ENCODE measurements at regions not wholly inside any gene's neighbourhood (a gene's known extent, or its start where the extent isn't known, plus 50 kb on each side); places are given as distances from the start of the nearest gene placed in this dataset.

GRCh38 chr3:70658513-70659310 is 346.3 kb upstream of the MDFIC2 start:
- Mint-ChIP-seq H3K4me3 (no peak overlapping the region), H3K27me3 (ENCODE audit: low read depth in 3 of 3) (peaks cover 0 to 6% (median 3%) of the 10 kb centered on the region in 3 donors), H3K4me1 (no peaks in the 10 kb centered on the region), H3K27ac (no peak overlapping the region), H3K9me3 (peaks cover 0 to 8% (median 3%) of the 10 kb centered on the region in 7 donors), H3K36me3 (no peaks in the 10 kb centered on the region)
- no peak for DNase-seq
- TF ChIP-seq CTCF (IDR thresholded peaks at IDR 0.05) = no peak
- Histone ChIP-seq H3K9ac (ENCODE audit: insufficient read depth, low read length, poor library complexity, severe bottlenecking) (no peak overlapping the region), H3K4me1 (ENCODE audit: control insufficient read depth in 1 of 2, insufficient read depth in 2 of 2, low read length in 2 of 2) (no peaks in the 10 kb centered on the region), H3K27me3 (ENCODE audit: control insufficient read depth in 2 of 2, insufficient read depth in 2 of 2, low read length in 2 of 2) (no peaks in the 10 kb centered on the region), H4K20me1 (ENCODE audit: insufficient read depth, low read length) (no peaks in the 10 kb centered on the region), H3K36me3 (replicated peaks in 1 of 2; ENCODE audit: control insufficient read depth in 1 of 2, insufficient read depth in 2 of 2, low read length in 2 of 2) (no peaks in the 10 kb centered on the region), H3K4me3 (replicated peaks in 1 of 3; ENCODE audit: low read depth in 2 of 3, low read length in 3 of 3) (no peak overlapping the region), H3K4me2 (replicated peaks; ENCODE audit: extremely low read depth, low read length, poor library complexity, severe bottlenecking) (no peak overlapping the region), H3K79me2 (ENCODE audit: insufficient read depth, low read length) (no peaks in the 10 kb centered on the region), H2AFZ (ENCODE audit: insufficient read depth, low read depth, low read length, poor library complexity, severe bottlenecking) (no peak overlapping the region), H3K27ac (ENCODE audit: low read depth in 1 of 2, low read length in 2 of 2) (no peak overlapping the region), H3K9me3 (replicated peaks in 1 of 2; ENCODE audit: control insufficient read depth in 1 of 2, insufficient read depth in 1 of 2, low read length in 2 of 2) (no peaks in the 10 kb centered on the region)
- intact Hi-C loops (cut with micrococcal nuclease) = loop anchor here in 1 of 2 donors (10.0 kb wide), 1 partner anchor 246 kb away; no protein-coding TSS in a partner anchor
- WGBS (ENCODE audit: insufficient coverage) = 83% methylated on average over 5 of the region's 11 CpGs

- H3K27me3 Mint-ChIP-seq (ENCODE audit: low read depth in 3 of 3) = peaks cover 0 to 6% (median 5%) of the 10 kb centered on the region in 3 donors
- no peak overlapping the region for H3K27ac Mint-ChIP-seq
- H3K27ac ChIP-seq (ENCODE audit: low read depth in 1 of 2, low read length in 2 of 2) = no peak overlapping the region
- no peaks in the 10 kb centered on the region for H3K4me1 Mint-ChIP-seq
- no peak overlapping the region for H3K4me3 Mint-ChIP-seq
- 75% methylated on average over 1 of the region's 2 CpGs for WGBS (ENCODE audit: insufficient coverage)
- intact Hi-C loops (cut with micrococcal nuclease) = loop anchor here in 1 of 2 donors (10.0 kb wide), 1 partner anchor 247 kb away; no protein-coding TSS in a partner anchor
- no peak overlapping the region for H2AFZ ChIP-seq (ENCODE audit: insufficient read depth, low read depth, low read length, poor library complexity, severe bottlenecking)
- no peaks in the 10 kb centered on the region for H3K36me3 Mint-ChIP-seq
- no peak overlapping the region for H3K9ac ChIP-seq (ENCODE audit: insufficient read depth, low read length, poor library complexity, severe bottlenecking)
- DNase-seq = no peak
- no peaks in the 10 kb centered on the region for H4K20me1 ChIP-seq (ENCODE audit: insufficient read depth, low read length)
- TF ChIP-seq CTCF (IDR thresholded peaks at IDR 0.05) = no peak
- H3K36me3 ChIP-seq (replicated peaks in 1 of 2; ENCODE audit: control insufficient read depth in 1 of 2, insufficient read depth in 2 of 2, low read length in 2 of 2) = no peaks in the 10 kb centered on the region
- no peaks in the 10 kb centered on the region for H3K9me3 ChIP-seq (replicated peaks in 1 of 2; ENCODE audit: control insufficient read depth in 1 of 2, insufficient read depth in 1 of 2, low read length in 2 of 2)
- no peaks in the 10 kb centered on the region for H3K79me2 ChIP-seq (ENCODE audit: insufficient read depth, low read length)
- peaks cover 0 to 8% (median 3%) of the 10 kb centered on the region in 7 donors for H3K9me3 Mint-ChIP-seq
- H3K4me1 ChIP-seq (ENCODE audit: control insufficient read depth in 1 of 2, insufficient read depth in 2 of 2, low read length in 2 of 2) = no peaks in the 10 kb centered on the region
- H3K4me2 ChIP-seq (replicated peaks; ENCODE audit: extremely low read depth, low read length, poor library complexity, severe bottlenecking) = no peak overlapping the region
- no peak overlapping the region for H3K4me3 ChIP-seq (replicated peaks in 1 of 3; ENCODE audit: low read depth in 2 of 3, low read length in 3 of 3)
- no peaks in the 10 kb centered on the region for H3K27me3 ChIP-seq (ENCODE audit: control insufficient read depth in 2 of 2, insufficient read depth in 2 of 2, low read length in 2 of 2)
Measured at GRCh38 chr3:70657454-70657853, 345.0 kb upstream of the MDFIC2 start.
